Activated CD8-positive, alpha-beta memory T cell treated with anti-CD3 and anti-CD28 coated beads for 4 hours (primary cell): ENCODE measurements at regions not wholly inside any gene's neighbourhood (a gene's known extent, or its start where the extent isn't known, plus 50 kb on each side); places are given as distances from the start of the nearest gene placed in this dataset.

Experiments
- DNase-seq, 2 donors: peaks; one replicate each; pipeline ENCODE4 v3.0.0-alpha.2; 2020; ENCODE audit warnings: low read depth in 2 of 2

DNA sequence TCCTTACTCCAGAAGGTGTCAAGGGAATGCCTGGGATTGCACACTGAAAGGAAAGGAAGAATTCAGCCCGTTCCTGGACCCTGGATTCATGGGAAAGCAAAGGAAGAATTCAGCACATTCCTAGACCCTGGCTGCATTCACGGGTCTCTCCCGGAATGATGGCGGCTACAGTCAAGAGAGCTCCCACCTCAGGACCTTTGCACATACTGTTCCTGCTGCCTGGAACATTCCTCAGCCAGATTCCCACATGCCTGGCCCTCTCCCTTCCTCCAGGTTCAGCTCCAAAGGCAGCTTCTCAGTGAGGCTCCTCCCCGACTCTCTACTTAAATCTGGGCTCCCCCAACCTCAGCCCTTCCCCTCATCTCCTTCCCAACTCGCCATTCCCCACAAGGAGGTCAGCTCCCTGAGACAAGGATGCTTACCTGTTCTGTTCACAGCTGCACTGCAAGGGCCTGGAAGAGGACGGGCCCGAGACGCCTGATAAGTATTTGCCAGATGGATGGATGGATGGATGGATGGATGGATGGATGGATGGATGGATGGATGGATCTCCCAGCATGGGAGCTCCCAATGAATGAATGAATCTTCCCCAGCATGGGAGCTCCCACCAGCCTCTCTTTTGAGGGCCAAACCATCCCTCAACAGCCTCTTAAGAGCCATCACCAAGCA, 77.4 kb downstream of the NCOR2 start:
- no peak for DNase-seq

DNA sequence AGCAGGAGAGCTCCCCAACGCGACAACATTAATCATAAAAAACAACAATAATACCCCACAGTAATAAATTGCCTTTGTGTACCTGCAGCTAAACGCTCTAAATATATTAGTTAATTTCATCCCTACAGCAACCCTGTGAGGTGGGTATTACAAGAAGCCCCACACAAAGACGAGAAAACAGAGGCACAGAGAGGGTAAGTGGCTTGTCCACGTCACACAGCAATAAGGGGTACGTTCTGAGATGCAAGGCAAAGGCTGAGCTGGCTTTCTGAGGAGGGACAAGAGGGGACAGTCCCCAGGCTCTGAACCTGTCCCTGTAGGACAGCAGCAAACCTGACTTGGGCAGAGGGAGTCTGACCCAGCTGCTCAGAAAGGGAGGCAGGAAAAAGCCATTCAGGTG, 78.2 kb downstream of the NCOR2 start:
- DNase-seq: no peak

DNA sequence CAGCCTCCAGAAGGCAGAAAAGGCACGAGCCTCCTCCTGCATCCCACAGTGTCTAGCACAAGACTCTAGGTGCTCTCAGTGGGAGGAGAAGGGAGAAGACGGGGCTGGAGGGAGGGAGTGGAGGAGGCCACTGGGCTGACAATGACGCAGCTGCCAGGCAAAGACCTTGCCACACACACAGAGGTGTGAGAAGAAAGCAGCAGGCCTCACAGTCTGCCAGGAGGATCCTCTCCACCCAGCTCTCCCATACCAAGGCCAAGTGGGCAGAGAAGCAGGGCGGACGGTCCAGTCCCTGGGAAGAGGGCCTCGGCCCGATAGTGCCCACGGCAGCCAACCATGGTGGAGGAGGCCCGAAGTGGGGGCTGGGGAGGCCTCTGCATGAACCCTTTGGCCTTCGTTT, 78.9 kb downstream of the NCOR2 start:
- no peak for DNase-seq

DNA sequence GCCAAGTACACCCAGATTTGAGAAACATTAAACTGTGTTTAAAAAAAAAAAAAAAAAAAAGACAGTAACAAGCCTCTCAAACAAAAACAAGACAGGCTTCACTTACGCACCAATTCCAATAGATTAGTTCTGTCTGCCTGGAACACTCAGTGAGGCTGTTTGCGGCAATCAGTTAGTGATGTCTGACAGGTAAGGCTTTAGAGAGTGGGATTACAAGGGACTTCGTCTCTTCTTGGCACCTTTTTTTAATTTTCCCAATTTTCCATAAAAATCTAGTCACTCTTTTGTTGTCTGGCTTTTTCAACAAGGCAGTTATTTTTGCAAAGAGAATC, 79.6 kb downstream of the NCOR2 start:
- no peak for DNase-seq

DNA sequence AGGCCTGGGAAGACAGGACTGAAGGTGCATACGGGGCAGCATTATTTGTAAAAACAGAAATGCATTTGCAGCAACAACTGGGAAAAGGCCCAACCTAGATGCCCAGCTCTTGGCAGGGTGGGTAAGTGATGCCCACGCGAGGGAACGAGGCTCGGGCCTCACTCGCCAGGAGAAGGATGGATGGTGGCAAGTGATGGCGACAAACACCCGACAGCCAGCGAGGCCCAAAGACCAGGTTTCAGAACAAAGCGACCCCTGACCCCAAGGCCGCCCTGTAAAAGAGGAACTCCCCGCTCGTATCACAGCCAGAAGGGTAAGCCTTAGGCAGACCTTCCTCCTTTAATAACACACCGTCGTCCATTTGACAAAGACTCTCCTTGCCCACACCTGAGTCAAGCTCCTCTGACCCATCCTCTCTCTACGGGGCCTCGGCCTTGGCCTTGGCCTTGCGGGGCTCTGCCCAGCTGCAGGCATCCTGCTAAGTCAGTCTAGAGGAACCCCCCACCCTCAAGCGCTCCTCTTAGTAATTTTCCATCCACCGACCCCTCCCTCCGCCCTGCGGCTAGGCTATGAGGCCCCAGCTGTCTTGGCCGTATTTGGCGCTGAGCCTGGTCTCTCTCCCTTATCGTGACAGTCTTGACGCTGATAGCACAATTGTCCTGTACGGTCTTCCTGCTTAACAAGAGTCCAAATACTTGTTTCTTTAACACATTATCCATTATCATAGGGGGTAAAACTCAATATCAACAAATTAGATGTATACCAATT, 80.2 kb downstream of the NCOR2 start:
- DNase-seq: no peak

DNA sequence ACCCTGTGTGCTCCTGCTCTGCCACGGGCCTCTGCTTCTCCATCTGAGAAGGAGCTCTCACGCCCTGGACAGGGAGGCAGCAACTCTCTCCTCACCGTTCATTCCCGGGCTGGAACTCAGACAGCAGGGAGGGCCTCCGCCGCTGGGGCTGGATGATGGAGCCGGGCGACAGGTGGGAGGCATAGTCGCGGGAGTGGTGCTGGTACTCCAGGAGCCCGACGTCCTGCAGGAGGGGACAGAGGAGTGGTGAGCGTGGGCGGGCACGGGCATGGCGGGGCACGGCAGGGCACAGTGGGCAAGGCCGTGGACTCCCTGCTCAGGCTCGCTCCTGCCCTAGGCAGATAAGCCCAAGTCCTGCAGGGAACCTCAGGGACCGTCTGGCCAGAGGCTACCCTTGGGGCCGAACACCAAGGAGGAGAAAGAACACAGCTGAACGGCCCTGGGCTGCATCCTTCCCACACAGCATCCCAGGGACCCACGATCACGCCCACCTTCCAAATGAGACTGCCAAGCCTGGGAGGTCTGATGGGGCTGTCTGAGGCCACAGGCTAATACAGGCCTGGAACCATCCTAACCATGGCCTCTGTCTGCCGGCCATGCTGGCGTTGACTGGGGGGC, 81.0 kb downstream of the NCOR2 start:
- DNase-seq: no peak

DNA sequence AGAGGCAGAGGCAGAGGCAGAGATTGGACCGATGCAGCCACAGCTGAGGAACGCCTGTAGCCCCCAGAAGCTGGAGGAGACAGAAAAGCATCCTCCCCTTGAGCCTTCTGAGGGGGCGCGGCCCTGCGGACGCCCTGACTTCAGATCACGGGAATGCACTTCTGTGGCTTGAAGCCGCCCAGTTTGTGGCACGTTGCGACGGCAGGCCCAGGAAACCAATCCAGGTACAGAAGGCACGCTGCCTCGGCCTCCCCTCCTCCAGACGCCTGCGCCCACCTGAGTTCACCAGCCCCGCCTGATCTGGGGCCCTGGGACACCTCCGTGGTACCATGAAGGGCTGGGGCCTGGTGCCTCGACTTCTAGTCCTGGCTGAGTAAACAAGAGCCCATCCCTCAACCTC, 82.0 kb downstream of the NCOR2 start:
- DNase-seq: no peak

DNA sequence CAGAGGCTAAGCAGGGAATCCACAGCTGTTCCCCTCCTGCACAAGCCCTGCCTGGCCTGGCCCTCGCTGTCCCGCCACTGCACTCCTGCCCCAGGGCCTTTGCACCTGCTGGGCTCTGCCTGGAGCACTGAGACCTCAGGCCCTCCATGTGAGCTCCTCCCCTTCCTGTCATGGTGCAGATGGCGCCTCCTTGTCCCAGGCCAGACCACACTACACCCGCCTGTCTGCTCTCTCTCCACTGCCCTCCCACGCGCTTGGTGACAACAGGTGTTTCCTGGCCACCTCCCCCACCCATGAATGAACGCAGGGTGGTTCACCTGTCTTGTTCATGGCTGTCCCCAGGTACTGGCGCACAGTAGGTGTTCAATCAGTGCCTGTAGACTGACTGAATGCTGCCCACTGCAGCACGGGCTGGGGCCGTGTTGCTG, 82.9 kb downstream of the NCOR2 start:
- no peak for DNase-seq

DNA sequence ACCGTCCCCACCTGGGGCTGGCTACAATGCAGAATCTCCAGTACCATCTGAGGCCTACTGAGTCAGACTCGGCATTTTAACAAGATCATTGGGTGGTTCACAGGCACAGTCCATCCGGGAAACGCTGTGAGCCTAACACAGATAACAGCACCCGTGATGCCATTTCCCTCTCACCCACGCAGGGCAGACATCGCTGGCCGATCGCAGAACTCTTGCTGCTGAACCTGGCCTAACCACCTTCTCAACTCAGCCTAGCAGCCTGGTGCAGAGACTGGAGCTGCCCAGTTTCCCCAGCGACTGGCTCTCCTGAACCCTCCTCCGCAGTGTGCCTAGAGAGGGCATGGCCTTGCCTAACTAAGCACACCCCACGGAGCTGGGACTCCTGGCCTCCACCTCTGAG, 83.3 kb downstream of the NCOR2 start:
- DNase-seq: no peak

DNA sequence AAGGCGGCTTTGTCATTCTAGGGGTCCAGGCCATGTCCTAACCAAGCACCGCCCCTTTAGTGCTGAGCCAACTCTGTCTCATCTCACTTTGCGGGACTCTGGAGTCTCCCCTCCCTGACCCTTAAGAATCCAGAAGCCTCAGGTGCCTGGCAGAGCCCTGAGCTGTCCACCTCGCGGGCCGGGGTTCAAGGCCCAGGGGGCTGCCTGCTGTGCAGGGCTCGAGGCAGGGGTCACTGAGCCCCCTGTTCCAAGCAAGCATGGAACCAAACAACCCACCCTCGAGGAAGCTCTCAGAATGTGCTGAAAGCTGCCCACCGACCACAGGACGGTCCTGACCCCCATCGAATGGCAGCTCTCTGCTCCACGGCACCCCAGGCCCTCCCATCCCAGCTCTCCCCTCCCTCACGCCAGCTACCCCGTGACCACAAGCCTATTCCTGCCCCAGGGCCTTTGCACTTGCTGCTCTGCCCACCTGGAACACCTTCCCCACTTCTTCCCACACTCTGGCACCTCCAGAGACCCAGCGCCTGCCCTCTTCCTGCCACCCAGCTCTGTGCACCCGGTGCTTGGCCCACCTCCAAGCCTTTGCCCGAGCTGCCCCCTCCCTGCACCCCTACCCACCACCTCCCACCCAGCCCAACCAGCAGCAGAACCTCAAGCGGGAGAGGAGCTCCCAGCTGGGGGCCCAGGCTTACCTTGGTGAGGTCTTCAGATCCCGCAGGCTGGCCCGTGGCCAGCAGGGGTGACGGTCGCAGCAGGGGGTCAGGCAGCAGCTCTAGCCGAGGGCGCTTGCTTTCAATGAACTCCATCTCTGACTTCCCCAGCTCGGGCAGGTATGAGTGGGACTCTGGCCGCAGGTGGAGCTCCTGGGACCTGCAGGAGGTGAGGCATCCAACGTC, 84.3 kb downstream of the NCOR2 start:
- no peak for DNase-seq

DNA sequence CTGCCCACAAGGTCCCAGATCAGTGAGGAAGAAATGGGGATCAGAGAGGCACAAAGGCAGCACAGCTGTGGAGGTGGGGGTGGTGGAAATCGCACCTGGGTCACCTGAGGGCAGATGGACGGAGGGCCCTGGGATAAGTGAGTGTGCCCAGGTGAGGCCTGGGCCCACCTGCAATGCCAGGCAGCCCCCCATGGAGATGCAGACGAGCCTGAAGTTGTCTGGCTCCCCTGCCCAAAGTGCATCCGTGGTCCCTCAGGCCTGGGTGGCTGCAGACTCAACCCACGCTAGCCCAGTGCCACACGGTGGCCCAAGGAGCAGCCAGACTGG, 84.9 kb downstream of the NCOR2 start:
- no peak for DNase-seq

DNA sequence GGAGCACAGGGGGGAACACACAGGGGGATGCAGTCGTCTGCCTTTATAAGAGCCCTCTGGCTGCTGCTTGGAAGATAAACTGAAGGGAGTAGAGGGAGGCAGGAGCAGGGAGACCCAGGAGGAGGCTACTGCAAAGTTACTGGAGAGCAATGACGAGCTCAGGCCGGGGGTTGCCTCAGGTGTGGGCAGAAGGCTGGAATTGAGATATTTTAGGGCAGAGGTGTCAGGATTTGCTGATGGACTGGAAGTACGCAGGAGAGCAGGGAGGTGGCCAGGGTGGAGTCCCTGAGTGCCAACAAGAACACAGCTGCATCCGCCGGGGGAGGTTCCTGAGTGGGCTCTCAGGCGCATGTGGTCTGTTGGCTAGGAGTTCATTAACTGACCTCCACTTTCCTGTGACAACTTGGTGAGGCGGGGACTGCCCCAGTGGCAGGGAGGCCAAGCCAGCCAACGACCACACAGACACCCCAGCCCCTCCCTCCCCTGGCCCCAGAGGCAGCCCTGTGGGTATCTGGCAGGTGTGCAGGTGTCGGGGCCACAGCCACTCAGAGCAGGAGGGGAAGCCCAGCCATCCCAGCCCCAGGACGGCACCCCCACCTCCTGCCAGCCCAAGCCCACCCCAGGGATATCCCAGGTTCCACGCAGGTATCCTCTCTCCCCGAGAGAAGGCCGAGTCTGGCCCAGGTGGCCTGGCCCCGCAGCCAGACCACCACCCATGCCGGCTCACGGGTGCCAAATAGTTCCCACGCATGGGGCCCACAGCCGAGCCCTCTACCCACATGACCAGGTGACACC, 85.4 kb downstream of the NCOR2 start:
- no peak for DNase-seq

DNA sequence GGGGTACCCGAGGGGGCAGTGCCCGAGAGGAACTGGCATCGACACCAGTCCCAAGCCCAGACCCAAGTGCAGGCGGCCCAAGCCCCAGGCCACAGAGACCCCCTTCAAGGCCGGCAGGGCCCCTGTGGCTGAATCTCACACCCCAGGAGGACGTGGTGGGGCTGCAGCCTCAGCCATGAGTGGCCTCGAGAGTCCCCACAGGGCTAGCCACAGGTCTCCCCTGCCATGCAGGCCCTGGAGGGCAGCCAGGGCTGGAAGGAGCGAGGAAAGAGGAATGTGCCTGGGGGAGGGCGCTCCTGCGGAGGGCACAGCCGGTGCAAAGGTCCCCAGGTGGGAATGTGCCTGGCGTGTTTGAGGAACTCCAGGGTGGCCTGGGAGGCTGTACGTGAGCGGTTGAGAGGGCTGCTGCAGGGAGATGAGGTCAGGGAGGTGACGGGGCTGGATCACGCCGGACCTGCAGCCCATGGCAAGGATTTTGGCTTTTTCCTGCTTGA, 86.1 kb downstream of the NCOR2 start:
- no peak for DNase-seq

DNA sequence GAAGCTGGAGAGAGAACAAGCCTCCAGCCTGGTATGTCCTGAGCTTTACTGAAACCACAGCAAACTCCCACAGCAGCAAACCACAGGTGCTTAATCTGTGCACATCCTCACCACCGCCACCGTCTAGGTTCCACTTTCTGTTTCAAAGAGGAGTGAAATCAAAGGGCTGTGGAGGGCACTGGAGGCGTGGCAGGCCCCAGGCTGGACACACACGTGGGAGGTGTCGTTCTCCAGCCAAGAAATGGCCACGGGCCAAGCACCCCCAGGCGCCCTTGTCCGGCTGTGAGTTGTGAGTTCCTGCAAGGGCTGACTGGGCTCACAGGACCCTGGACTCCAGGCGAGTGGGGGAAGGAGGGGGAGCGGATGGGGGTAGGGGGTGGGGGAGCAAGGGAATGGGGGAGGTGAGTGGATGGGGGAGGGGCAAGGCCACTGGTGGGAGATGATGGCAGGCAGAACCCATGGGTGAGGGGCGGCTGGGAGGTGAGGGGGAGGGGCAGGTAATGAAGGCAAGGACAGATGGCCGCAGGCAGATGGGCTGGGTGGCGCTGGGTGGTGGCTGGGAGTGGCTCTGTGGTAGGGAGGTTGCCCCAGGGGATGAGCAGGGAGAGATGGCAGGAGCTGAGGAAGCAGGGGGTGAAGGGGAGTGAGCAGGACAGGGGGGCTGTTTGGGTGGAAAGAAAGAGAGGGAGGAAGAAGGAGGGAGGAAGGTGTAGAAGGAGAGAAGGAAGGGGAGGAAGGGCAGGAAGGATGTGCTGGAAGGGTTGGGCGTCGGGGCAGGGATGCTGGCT, 86.7 kb downstream of the NCOR2 start:
- DNase-seq: no peak

DNA sequence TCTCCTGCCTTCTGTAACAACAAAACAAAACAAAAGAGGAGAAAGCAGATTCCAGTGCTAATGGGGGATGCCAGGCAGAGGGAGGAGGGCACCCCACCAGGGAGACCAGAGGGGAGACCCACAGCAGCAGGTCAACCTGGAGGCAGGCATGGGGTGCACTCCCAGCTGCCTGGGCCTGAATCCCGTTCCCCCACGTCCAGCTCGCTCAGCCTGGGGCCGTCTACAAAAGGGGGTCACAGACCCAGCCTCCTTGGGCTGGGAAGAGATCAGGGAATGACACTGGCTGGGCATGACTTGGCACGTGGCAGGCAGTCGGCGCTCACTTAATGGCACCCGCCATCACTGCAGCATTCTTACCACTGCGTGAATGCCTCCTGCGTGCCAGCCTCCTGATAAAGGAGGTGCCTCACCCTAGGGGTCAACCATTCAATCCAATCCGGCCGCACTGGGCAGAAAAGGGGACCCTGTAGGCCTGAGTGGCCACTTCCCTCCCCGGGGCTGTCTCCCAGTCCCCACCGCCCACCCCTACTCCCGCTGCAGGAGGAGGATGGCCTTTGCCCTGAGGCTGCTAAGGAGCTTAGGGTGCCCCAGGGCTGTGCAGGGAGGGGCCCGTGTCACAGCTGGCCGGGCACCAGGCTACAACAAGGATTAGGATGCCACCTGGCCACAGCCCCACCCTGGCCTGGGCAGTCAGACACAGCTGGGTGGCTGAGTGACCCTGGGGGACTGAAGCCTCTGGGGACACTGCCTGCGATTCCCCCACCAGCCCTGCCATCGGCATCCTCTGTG, 87.5 kb downstream of the NCOR2 start:
- DNase-seq: no peak

DNA sequence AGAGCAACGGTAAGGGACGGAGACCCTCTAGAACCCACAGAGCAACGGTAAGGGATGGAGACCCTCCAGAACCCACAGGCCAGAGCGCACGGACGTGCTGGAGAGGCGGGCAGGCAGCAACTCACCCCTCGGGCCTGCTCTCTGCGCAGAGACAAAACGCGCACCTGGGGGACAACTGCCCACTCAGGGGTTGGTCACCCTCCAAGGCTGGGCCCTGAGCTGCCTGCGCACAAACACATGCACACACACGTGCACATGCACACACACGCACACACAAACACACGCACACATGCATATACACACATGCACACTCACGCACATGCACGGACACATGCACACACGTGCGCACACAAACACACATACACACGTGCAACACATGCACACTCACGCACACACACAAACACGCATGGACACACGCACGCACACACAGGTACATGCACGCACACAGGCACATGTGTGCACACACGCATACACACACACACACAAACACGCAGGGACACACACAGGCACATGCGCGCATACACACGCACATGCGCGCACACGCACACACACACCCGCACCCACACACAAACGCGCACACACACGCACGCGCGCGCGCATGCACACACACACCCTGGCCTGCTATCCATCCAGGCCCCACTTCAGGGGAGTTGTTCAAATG, 88.3 kb downstream of the NCOR2 start:
- no peak for DNase-seq

DNA sequence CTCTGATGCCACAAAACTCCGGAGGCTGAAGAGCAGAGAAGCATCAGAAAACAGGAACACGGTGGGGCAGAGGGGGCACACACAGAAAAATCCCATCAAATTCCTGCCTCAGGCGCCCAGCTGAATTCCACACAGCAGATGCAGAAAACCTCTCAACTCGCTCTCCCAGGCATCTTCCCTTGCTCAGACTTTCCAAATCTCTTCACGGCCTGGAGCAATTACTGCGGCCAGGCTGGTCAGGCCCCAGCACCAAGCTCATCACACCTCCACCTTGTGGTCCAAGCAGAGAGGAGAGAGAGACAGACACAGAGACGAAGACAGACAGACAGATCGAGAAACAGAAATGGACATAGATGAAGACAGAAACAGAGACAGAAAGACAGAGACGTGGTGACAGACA, 89.0 kb downstream of the NCOR2 start:
- no peak for DNase-seq

DNA sequence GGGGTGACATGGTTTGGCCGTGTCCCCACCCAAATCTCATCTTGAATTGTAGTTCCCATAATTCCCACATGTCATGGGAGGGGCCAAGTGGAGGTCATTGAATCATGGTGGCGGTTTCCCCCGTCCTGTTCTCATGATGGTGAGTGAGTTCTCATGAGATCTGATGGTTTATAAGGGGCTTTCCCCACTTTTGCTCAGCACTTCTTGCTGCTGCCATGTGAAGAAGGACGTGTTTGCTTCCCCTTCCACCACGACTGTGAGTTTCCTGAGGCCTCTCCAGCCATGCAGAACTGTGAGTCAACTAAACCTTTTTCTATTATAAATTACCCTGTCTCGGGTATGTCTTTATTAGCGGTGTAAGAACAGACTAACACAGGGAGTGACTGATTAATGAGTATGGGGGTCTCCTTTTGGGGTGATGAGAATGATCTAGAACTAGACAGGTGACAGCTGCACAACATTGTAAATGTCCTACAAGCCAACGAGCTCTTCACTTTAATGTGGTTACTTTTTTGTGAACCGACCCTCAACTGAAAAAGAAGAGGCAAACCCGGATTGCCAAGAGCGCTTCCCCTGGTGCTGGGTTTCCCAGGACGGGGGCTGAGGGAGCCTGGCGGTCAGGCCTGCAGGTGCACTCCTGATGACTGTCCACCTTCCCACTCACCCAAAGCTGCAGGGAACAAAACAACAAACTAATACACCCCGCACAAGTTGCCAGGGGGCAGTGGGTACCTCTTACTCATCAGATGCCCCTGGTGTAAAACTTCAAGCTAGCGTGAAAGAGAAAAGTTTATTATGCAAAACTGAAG, 90.1 kb downstream of the NCOR2 start:
- no peak for DNase-seq
